Glutamatergic neuron (in vitro differentiated cells): ENCODE measurements at regions not wholly inside any gene's neighbourhood (a gene's known extent, or its start where the extent isn't known, plus 50 kb on each side); places are given as distances from the start of the nearest gene placed in this dataset.

Experiments
- DNase-seq: peaks from one replicate; pipeline ENCODE4 v3.0.0; 2022
- H3K27ac Mint-ChIP-seq: one replicate; pipeline ENCODE4 v1.8.0; 2020; ENCODE audit warnings: mild to moderate bottlenecking, mixed read lengths, inconsistent platforms; ENCODE audit not compliant: unreplicated experiment
- H3K27me3 Mint-ChIP-seq: one replicate; pipeline ENCODE4 v1.8.0; 2020; ENCODE audit warnings: mild to moderate bottlenecking, moderate library complexity, mixed read lengths, inconsistent platforms; ENCODE audit not compliant: unreplicated experiment
- H3K36me3 Mint-ChIP-seq: one replicate; pipeline ENCODE4 v1.8.0; 2020; ENCODE audit warnings: mild to moderate bottlenecking, mixed read lengths, inconsistent platforms; ENCODE audit not compliant: unreplicated experiment
- H3K4me1 Mint-ChIP-seq: one replicate; pipeline ENCODE4 v1.8.0; 2020; ENCODE audit warnings: mild to moderate bottlenecking, low read depth, mixed read lengths, inconsistent platforms; ENCODE audit not compliant: unreplicated experiment
- H3K4me3 Mint-ChIP-seq: one replicate; pipeline ENCODE4 v1.8.0; 2020; ENCODE audit warnings: mild to moderate bottlenecking, mixed read lengths, inconsistent platforms; ENCODE audit not compliant: unreplicated experiment
- H3K9me3 Mint-ChIP-seq: one replicate; pipeline ENCODE4 v1.8.0; 2020; ENCODE audit warnings: mild to moderate bottlenecking, moderate library complexity, mixed read lengths, inconsistent platforms; ENCODE audit not compliant: unreplicated experiment
- TF ChIP-seq, protein P1 (sequence below): fragments of 200-600 bp; sonication (generic); IDR thresholded peaks from one replicate; pipeline ENCODE4 v1.5.0; 2021; ENCODE audit not compliant: partially characterized antibody, unreplicated experiment

DNA sequence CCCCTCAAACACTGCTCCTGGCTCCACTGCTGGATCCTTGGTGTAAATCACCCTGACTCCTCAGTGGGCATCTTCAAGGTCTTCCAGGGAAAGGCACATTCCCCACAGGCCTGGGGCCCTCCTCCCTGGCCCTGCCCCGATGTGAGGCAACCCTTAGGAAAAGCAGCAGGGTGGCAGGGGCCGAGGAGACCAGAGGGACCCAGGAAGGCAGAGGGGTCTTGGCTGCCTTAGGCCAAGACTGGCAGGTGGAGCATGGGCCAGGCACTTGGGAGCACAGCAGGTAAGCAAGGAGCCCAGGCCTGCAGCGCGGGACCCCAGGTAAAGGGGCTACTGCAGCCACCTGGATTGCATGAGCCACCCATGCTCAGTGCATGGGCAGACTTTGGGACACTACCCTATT, 96.9 kb downstream of the GYPC start:
- peaks cover 4% of the 10 kb centered on the region for H3K36me3 Mint-ChIP-seq
- no peaks in the 10 kb centered on the region for H3K9me3 Mint-ChIP-seq
- H3K27ac Mint-ChIP-seq: no peak overlapping the region
- no peak for DNase-seq
- H3K4me3 Mint-ChIP-seq: no peak overlapping the region
- TF ChIP-seq, protein P1, sequence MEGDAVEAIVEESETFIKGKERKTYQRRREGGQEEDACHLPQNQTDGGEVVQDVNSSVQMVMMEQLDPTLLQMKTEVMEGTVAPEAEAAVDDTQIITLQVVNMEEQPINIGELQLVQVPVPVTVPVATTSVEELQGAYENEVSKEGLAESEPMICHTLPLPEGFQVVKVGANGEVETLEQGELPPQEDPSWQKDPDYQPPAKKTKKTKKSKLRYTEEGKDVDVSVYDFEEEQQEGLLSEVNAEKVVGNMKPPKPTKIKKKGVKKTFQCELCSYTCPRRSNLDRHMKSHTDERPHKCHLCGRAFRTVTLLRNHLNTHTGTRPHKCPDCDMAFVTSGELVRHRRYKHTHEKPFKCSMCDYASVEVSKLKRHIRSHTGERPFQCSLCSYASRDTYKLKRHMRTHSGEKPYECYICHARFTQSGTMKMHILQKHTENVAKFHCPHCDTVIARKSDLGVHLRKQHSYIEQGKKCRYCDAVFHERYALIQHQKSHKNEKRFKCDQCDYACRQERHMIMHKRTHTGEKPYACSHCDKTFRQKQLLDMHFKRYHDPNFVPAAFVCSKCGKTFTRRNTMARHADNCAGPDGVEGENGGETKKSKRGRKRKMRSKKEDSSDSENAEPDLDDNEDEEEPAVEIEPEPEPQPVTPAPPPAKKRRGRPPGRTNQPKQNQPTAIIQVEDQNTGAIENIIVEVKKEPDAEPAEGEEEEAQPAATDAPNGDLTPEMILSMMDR: no peak
- peaks cover 1% of the 10 kb centered on the region for H3K27me3 Mint-ChIP-seq
- no peaks in the 10 kb centered on the region for H3K4me1 Mint-ChIP-seq

- Mint-ChIP-seq H3K27ac (no peak overlapping the region), H3K36me3 (peaks cover 4% of the 10 kb centered on the region), H3K27me3 (peaks cover 1% of the 10 kb centered on the region), H3K4me3 (no peak overlapping the region), H3K4me1 (no peaks in the 10 kb centered on the region), H3K9me3 (no peaks in the 10 kb centered on the region)
- TF ChIP-seq, protein P1: no peak
- DNase-seq: no peak
Measured at GRCh38 chr2:126753501-126754212, 97.7 kb downstream of the GYPC start.

GRCh38 chr2:126754240-126755004, 98.5 kb downstream of the GYPC start:
- Mint-ChIP-seq H3K36me3 (peaks cover 4% of the 10 kb centered on the region), H3K27ac (no peak overlapping the region), H3K27me3 (peaks cover 1% of the 10 kb centered on the region), H3K9me3 (no peaks in the 10 kb centered on the region), H3K4me1 (no peaks in the 10 kb centered on the region), H3K4me3 (no peak overlapping the region)
- DNase-seq: no peak
- TF ChIP-seq, protein P1: no peak

DNA sequence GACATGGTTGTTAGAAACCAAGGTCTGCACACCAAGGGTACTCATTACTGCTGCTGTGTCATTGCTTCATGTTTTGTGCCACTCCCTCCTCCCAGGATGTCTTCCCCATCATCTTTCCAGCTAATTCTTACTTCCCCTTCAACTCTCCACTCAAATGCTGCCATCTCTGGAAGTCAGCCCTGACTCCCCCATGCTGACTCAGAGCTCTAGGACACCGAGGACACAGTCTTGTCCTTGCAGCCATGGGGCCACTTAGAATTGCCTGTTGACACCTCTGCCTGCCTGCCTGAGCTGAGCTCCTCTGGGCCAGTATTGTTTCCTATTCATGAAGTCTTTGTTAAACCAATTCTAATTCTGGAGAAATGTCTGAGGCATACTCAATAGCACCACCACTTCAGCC, 100.2 kb downstream of the GYPC start:
- no peak for DNase-seq
- H3K4me3 Mint-ChIP-seq: no peak overlapping the region
- TF ChIP-seq, protein P1: no peak
- peaks cover 1% of the 10 kb centered on the region for H3K27me3 Mint-ChIP-seq
- peaks cover 4% of the 10 kb centered on the region for H3K36me3 Mint-ChIP-seq
- H3K9me3 Mint-ChIP-seq: no peaks in the 10 kb centered on the region
- no peaks in the 10 kb centered on the region for H3K4me1 Mint-ChIP-seq
- no peak overlapping the region for H3K27ac Mint-ChIP-seq
